ENCODE measurements at regions not wholly inside any gene's neighbourhood (a gene's known extent, or its start where the extent isn't known, plus 50 kb on each side); places are given as distances from the start of the nearest gene placed in this dataset.

GRCh38 chr18:61189376-61189775 is 143.9 kb upstream of the CDH20 start:
- TF ChIP-seq, protein P1, sequence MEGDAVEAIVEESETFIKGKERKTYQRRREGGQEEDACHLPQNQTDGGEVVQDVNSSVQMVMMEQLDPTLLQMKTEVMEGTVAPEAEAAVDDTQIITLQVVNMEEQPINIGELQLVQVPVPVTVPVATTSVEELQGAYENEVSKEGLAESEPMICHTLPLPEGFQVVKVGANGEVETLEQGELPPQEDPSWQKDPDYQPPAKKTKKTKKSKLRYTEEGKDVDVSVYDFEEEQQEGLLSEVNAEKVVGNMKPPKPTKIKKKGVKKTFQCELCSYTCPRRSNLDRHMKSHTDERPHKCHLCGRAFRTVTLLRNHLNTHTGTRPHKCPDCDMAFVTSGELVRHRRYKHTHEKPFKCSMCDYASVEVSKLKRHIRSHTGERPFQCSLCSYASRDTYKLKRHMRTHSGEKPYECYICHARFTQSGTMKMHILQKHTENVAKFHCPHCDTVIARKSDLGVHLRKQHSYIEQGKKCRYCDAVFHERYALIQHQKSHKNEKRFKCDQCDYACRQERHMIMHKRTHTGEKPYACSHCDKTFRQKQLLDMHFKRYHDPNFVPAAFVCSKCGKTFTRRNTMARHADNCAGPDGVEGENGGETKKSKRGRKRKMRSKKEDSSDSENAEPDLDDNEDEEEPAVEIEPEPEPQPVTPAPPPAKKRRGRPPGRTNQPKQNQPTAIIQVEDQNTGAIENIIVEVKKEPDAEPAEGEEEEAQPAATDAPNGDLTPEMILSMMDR (conservative IDR thresholded peaks at IDR 0.05 in 1 of 2, IDR thresholded peaks at IDR 0.05 in 1 of 2; ENCODE audit: low read depth in 1 of 2, low read length in 2 of 2): no peak
- TF ChIP-seq EZH2 (IDR thresholded peaks at IDR 0.05; ENCODE audit: low read length, missing control alignments): no peak

Measured in fibroblast of lung (primary cell).